Stimulated activated CD8-positive, alpha-beta memory T cell treated with anti-CD3 and anti-CD28 coated beads, Interleukin-7, amount 100 ng/mL, for 4 hours (primary cell): ENCODE measurements at regions not wholly inside any gene's neighbourhood (a gene's known extent, or its start where the extent isn't known, plus 50 kb on each side); places are given as distances from the start of the nearest gene placed in this dataset.
"Not testable (repeated sequence)": the region's sequence is repeated elsewhere in the genome, so short reads cannot be mapped to it uniquely, and the experiment has no call there.

Experiments used
- DNase-seq, 2 donors: peaks; one replicate each; pipeline ENCODE4 v3.0.0-alpha.2; 2020; ENCODE audit warnings: low read depth in 2 of 2

GRCh38 chr5:92179651-92180050, 796.5 kb upstream of the ARRDC3 start:
- DNase-seq = no peak

GRCh38 chr5:92177926-92178487, 794.9 kb upstream of the ARRDC3 start:
- DNase-seq = no peak

- DNase-seq = no peak
These were observed 780.8 kb upstream of the ARRDC3 start for GRCh38 chr5:92163906-92164305.

- no peak for DNase-seq
These were observed 764.7 kb upstream of the ARRDC3 start for GRCh38 chr5:92147798-92148197.

- no peak for DNase-seq
These were observed 764.1 kb upstream of the ARRDC3 start for GRCh38 chr5:92147266-92147665.

- DNase-seq = no peak
These were observed 762.7 kb upstream of the ARRDC3 start for GRCh38 chr5:92145852-92146251.

GRCh38 chr5:92144824-92145223, 761.7 kb upstream of the ARRDC3 start:
- DNase-seq = no peak

- DNase-seq = not testable (repeated sequence)
These were observed 749.3 kb upstream of the ARRDC3 start for GRCh38 chr5:92132294-92132908.

- DNase-seq = no peak
These were observed 743.1 kb upstream of the ARRDC3 start for GRCh38 chr5:92126182-92126581.

GRCh38 chr5:92119110-92119509, 736.0 kb upstream of the ARRDC3 start:
- DNase-seq = no peak

- no peak for DNase-seq
These were observed 723.7 kb upstream of the ARRDC3 start for GRCh38 chr5:92106808-92107207.

- no peak for DNase-seq
These were observed 721.0 kb upstream of the ARRDC3 start for GRCh38 chr5:92104126-92104525.

- no peak for DNase-seq
These were observed 719.2 kb upstream of the ARRDC3 start for GRCh38 chr5:92102313-92102712.

GRCh38 chr5:92092239-92092638, 709.1 kb upstream of the ARRDC3 start:
- DNase-seq = no peak

GRCh38 chr5:92086059-92086811, 703.1 kb upstream of the ARRDC3 start:
- no peak for DNase-seq

- DNase-seq = no peak
These were observed 699.0 kb upstream of the ARRDC3 start for GRCh38 chr5:92081958-92082712.

- no peak for DNase-seq
These were observed 687.7 kb upstream of the ARRDC3 start for GRCh38 chr5:92070786-92071185.

GRCh38 chr5:92064993-92065392, 681.9 kb upstream of the ARRDC3 start:
- DNase-seq = no peak

- no peak for DNase-seq
These were observed 668.6 kb upstream of the ARRDC3 start for GRCh38 chr5:92051741-92052140.

GRCh38 chr5:92050970-92051369, 667.9 kb upstream of the ARRDC3 start:
- no peak for DNase-seq

- DNase-seq = no peak
These were observed 659.0 kb upstream of the ARRDC3 start for GRCh38 chr5:92041911-92042660.

GRCh38 chr5:92041206-92041605, 658.1 kb upstream of the ARRDC3 start:
- no peak for DNase-seq
